GM12875 (cell line): ENCODE measurements at regions not wholly inside any gene's neighbourhood (a gene's known extent, or its start where the extent isn't known, plus 50 kb on each side); places are given as distances from the start of the nearest gene placed in this dataset.

Experiments used
- H3K4me3 ChIP-seq: one replicate; pipeline ENCODE4 v1.5.1; 2011; ENCODE audit warnings: low read depth, low read length, control low read depth
- TF ChIP-seq, protein P1 (sequence below): IDR thresholded peaks from 2 replicates; pipeline ENCODE4 v1.5.1; 2011; ENCODE audit warnings: low read depth, mild to moderate bottlenecking, control low read depth, inconsistent platforms, low read length, moderate library complexity, borderline replicate concordance; ENCODE audit not compliant: insufficient read depth

- H3K4me3 ChIP-seq, result no peak overlapping the region
- TF ChIP-seq, protein P1, sequence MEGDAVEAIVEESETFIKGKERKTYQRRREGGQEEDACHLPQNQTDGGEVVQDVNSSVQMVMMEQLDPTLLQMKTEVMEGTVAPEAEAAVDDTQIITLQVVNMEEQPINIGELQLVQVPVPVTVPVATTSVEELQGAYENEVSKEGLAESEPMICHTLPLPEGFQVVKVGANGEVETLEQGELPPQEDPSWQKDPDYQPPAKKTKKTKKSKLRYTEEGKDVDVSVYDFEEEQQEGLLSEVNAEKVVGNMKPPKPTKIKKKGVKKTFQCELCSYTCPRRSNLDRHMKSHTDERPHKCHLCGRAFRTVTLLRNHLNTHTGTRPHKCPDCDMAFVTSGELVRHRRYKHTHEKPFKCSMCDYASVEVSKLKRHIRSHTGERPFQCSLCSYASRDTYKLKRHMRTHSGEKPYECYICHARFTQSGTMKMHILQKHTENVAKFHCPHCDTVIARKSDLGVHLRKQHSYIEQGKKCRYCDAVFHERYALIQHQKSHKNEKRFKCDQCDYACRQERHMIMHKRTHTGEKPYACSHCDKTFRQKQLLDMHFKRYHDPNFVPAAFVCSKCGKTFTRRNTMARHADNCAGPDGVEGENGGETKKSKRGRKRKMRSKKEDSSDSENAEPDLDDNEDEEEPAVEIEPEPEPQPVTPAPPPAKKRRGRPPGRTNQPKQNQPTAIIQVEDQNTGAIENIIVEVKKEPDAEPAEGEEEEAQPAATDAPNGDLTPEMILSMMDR, result no peak
Observed at GRCh38 chr5:125201446-125202052, 455.1 kb upstream of the ZNF608 start.

- no peak overlapping the region for H3K4me3 ChIP-seq
- TF ChIP-seq, protein P1, result no peak
Observed at GRCh38 chr5:125202353-125202752, 455.9 kb upstream of the ZNF608 start.

- no peak overlapping the region for H3K4me3 ChIP-seq
- TF ChIP-seq, protein P1, result no peak
Observed at GRCh38 chr5:125202871-125203438, 456.5 kb upstream of the ZNF608 start.

GRCh38 chr5:125203912-125204311 is 457.5 kb upstream of the ZNF608 start:
- no peak overlapping the region for H3K4me3 ChIP-seq

DNA sequence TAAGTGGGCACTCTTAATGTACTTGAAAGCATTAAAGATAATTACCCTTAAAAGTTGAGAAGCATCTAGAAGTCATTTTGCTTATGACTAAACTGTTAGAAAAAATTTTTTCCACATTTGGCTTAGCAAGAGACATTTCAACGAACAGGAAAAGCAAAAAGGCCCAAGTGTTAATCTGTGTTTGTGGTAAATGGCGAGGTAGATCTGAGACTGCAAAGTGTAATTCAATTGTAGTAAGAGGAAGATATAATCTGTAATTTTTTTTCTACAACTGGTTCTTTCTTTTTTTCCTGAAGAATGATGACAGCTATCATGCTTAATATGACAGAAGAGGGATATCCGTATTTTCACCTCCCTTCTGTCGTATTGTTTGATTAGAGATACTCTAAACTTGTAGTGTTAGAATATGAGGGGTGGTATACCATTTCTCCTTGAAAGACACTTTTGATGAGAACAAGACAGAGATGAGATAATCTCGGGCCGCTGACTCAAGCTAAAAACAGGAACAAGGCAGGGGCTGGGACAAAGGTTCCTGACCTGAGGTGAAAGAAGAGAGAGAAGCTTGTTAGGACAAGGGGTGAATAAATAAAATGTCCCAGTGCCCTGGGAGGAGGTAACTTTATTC is 459.3 kb upstream of the ZNF608 start:
- TF ChIP-seq, protein P1, result no peak
- H3K4me3 ChIP-seq, result no peak overlapping the region

More at GRCh38 chr5:125203912-125204311, 457.5 kb upstream of the ZNF608 start:
- TF ChIP-seq, protein P1, result no peak

- TF ChIP-seq, protein P1, result no peak
Observed at GRCh38 chr5:125207856-125208255, 461.4 kb upstream of the ZNF608 start.

DNA sequence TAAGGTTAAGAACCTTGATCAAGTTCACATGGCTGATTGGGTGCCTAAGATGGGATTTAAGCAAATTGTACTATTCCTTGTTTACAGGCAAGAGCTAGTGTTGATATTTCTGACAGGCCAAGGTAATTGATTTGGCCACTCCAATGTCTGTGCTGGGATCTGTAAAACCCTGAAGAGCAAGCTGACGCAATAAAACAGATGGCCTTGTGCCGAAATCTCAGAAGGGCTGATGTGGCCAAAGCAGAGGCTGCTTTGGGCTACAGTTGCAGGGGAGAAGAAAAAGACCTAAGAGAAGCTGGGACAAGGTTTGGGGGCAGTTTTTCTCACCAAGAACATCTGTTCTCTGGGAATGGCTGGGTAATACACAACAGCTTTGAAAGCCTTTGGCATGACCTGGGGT is 463.2 kb upstream of the ZNF608 start:
- TF ChIP-seq, protein P1, result no peak
- H3K4me3 ChIP-seq, result no peak overlapping the region

More at GRCh38 chr5:125207856-125208255, 461.4 kb upstream of the ZNF608 start:
- H3K4me3 ChIP-seq, result no peak overlapping the region
